SK-N-MC (cell line): ENCODE measurements at regions not wholly inside any gene's neighbourhood (a gene's known extent, or its start where the extent isn't known, plus 50 kb on each side); places are given as distances from the start of the nearest gene placed in this dataset.

Experiments used
- EZH2 ChIP-seq: fragments of 200-600 bp; sonication (generic); IDR thresholded peaks from one replicate; pipeline ENCODE4 v1.6.1; 2017; ENCODE audit warnings: antibody characterized with exemption
- FOXP2 ChIP-seq: optimal IDR thresholded peaks from 2 replicates; pipeline ENCODE3; 2011; ENCODE audit warnings: mild to moderate bottlenecking, moderate library complexity; ENCODE audit not compliant: insufficient read depth; ENCODE audit errors: extremely low read length, control extremely low read depth
- POLR2AphosphoS5 ChIP-seq: IDR thresholded peaks from 2 replicates; pipeline ENCODE4 v1.6.1; 2012; ENCODE audit warnings: mild to moderate bottlenecking, low read depth, low read length, borderline replicate concordance

- TF ChIP-seq EZH2, result no peak
- TF ChIP-seq POLR2AphosphoS5, result no peak
- no peak for TF ChIP-seq FOXP2
These were observed 433.1 kb downstream of the NPHP4 start for GRCh38 chr1:5559078-5559477.
